Activated CD4-positive, CD25-positive, alpha-beta regulatory T cell treated with anti-CD3 and anti-CD28 coated beads, Interleukin-2, amount 50 U/mL, for 16 hours (primary cell): ENCODE measurements at regions not wholly inside any gene's neighbourhood (a gene's known extent, or its start where the extent isn't known, plus 50 kb on each side); places are given as distances from the start of the nearest gene placed in this dataset.
"Not testable (repeated sequence)": the region's sequence is repeated elsewhere in the genome, so short reads cannot be mapped to it uniquely, and the experiment has no call there.

ENCODE experiments used
- DNase-seq: peaks from one replicate; pipeline ENCODE4 v3.0.0-alpha.2; 2020; ENCODE audit warnings: low read depth, low spot score

DNA sequence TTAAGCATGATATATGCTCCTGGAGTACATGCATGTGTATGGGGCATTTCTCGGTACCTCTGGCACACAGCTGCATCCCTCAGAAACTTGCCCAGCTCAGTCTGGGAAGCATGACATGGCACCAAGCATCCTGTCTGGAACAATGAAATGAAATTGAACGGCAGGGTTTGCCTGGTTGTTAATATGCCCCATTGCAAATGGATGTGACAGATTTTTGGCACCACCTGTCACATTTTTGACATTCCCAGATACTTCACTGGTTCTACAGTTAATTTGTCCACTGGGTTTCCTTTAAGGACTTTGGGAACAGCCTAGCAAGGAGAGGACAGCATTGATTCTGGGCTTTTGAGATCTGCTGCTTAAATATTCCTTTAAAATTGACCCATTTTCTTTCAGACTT is 305.8 kb downstream of the TSN start:
- DNase-seq = no peak

- DNase-seq = no peak
Observed at GRCh38 chr2:122061831-122062230, 306.4 kb downstream of the TSN start.

DNA sequence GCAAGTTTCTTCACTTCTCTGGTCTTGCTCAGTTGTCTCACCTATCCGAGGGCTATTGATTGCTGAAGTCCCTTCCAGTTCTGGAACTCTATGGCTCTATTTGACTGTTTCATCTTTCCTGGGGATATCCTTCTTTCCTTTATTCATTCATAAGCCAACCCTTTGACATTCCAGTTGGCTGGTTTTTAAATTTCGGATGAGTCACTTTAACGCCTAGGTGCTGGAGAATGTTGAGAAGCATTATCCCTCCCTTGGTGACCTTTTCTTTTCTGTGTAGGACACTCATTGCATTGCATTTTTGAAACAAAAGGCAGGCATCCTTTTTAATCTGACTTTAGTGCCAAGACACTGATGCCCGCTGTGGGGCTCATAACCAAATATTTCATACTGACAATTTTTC is 307.1 kb downstream of the TSN start:
- no peak for DNase-seq

- no peak for DNase-seq
Observed at GRCh38 chr2:122063716-122064115, 308.3 kb downstream of the TSN start.

DNA sequence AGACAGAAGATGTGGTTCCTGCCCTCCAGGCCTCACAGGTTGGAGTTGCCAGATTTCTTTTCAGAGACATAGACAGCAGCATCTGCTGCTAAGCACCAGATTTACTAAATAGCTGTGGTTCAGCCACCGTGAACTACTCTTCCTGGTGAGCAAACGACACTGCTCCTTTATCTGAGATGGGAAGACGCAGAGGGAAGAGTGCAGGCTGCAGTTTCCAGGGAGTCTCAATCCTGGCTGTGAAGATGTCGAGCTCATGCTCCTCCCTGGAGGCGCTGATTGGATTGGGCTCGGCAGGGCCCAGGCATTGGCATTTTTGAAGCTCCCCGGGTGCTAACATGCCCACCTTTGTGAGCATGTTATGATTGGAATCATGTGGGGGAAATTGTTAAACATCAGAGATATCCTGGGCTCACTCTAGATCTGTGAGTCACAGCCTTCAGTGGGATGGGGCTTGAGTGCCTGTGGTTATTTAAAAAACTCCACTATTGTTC is 314.8 kb downstream of the TSN start:
- no peak for DNase-seq

DNA sequence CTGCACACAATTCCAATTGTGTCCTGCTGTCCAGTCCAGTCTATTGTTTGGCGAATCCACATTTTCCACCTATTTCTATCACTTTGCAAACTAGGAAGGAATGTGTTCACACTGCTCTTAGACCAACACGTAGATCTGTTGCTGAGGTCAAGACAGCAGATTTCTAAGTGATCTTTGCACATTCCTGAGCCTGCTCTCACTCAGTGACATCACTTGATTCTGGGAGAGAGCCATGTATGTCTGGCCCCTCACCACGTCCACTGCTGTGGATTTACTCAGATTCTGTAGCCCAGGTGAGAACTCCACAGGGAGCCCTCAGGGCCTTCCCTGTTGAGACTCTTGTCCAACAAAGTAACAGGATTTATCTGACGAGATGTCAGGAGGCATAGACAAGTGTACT is 317.2 kb downstream of the TSN start:
- no peak for DNase-seq

- DNase-seq = no peak
Observed at GRCh38 chr2:122074201-122074600, 318.8 kb downstream of the TSN start.

- DNase-seq = no peak
Observed at GRCh38 chr2:122075381-122075780, 319.9 kb downstream of the TSN start.

DNA sequence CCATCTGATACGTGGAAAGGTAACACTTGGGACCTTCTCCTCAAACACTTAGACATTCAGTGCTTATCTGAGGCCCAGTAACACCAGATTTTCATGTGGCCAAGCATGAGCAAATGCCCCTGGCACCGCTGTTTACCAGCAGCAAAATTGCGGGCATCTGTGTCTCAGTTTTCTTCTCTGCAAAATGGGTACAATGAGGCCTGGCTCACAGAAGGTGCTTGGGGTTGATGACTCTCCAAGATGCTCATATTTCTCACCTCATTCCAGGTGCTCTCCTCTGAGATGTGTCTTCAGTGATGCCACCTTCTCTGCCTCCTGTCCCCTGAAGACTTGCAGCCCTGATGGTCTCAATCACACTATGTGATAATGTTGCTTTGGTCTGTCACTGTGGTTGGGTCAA is 321.7 kb downstream of the TSN start:
- no peak for DNase-seq

DNA sequence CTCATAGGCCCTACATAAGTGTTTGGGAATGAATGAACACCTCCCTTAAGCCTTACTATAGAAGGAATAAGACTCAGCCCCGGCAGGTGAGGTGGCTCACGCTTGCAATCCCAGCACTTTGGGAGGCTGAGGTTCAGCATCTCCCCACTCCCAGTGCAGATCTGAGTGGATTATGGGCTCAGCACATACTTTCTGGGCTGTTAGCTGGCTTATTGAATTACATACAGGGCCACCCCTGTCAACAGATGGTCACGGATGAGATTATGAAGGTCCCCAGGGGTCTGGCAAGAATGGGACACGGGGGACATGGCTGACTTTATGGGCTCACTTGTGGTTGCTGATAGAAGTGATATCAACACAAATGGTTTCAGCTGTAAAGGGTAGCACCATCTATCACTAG is 322.3 kb downstream of the TSN start:
- DNase-seq = no peak

GRCh38 chr2:122078451-122078850 is 323.0 kb downstream of the TSN start:
- no peak for DNase-seq

GRCh38 chr2:122079844-122080243 is 324.4 kb downstream of the TSN start:
- no peak for DNase-seq

DNA sequence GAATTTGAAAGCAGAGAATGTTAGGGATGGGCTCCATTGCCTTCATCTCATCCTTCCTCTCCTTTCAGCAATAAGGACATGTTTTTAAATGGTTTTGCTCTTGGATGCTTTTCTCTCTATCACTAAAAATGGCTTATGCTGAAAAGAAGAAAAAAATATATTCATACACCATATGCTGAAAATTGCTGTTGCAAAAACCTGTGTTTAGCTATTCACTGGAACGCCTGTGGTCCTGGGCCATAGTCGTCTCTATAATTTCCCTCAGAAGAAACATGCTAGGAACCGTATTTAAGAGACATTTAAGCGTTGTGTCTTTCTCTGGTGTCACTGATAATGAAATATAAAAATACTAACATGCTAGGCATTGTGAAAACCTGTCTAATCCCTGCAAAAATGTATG is 324.9 kb downstream of the TSN start:
- DNase-seq = no peak

- no peak for DNase-seq
Observed at GRCh38 chr2:122080871-122081270, 325.4 kb downstream of the TSN start.

DNA sequence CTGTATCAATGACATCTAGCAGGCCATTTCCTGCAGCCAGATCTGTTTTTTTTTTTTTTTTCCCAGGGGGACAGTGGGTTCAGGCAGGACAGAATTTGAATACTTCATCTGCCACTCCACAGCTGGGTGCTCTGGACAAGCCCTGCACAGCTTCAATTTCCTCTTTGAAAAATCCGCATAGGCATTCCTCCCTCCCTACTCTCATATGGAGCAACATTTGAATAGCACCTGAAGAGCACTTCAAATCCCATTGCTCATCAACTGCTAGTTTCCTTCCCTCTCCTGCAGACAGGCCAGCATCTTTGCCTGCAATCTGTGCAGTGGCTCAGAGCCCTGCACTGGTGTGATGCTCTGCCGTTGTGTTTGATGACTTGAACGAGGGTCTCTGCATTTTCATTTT is 326.3 kb downstream of the TSN start:
- no peak for DNase-seq

DNA sequence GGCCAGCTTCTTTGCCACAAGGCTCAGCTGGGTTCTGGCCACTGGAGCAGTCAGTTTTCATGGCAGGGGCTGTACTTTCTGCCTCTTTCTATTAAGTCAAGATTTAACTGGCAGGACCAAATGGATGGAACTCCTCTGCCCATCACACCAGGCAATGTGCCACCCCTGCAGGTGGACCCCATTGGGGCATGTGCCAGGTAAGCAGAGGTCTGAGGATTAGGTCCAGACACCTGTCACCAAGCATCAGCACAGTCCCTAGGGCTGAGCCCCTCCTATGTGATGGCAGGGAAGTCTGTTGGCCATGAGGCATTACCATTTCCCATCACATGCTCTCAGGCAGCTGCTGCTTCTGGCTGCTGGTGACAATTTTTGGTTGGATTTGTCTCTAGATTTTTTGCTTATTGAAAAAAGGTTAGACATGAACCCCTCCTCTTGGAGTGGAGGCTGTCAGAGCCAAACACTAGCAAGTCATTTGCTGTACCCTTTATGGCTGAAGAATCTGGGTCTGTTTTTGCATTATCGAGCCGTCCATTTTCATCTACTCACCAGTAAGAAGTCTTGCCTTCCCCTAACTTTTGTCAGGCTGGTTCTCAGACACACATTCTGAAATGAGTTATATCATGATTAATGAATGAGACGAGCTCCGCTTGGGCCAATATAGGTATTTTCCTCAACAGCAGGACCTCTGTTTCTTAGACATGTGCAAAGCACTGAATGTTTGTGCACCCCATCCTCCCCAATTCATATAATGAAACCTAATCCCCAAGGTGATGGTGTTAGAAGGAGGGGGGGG is 328.0 kb downstream of the TSN start:
- no peak for DNase-seq

DNA sequence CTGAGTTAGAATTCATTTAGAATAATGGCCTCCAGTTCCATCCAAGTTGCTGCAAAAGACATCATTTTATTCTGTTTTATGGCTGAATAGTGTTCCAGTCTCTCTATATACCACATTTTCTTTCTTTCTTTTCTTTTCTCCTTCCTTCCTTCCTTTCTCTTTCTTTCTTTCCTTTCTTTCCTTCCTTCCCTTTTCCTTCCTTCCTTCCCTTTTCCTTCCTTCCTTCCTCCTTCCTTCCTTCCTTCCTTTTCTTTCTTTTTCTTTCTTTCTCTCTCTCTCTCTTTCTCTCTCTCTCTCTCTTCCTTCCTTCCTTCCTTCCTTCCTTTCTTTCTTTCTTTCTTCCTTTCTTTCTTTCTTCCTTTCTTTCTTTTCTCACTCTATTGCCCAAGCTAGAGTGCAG is 330.2 kb downstream of the TSN start:
- DNase-seq = not testable (repeated sequence)

DNA sequence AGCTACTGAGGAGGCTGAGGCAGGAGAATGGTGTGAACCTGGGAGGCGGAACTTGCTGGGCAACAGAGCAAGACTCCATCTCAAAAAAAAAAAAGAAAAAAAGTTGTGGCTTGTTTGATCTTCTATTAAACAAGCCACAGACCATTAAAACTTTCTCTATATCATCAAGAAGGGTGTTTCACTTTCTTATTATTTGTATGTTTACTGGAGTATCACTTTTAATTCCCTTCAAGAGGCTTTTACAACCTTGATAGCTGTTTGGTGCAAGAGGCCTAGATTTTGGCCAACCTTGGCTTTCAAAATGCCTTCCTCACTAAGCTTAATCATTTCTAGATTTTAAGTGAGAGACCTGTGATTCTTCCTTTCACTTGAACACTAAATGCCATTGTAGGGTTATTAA is 339.1 kb downstream of the TSN start:
- no peak for DNase-seq

DNA sequence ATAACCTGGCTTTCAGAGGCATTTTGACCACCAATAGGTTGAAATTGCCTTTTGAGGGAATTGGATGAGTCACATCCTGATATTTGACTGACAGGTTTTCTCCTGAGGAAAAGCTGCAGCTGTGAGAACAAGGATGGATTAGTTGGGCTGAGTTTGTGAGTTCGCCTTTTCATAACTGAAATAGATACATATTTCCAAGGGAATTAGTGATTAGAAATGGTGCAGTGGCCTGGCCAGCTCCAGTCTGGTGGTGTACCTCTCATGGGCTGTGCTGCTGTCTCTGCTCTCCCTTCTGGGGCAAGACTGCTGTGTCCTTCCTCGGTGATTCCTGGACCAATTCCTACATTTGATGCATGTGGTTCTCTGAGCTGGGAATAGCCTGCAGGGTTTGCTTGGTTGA is 341.3 kb downstream of the TSN start:
- DNase-seq = no peak

DNA sequence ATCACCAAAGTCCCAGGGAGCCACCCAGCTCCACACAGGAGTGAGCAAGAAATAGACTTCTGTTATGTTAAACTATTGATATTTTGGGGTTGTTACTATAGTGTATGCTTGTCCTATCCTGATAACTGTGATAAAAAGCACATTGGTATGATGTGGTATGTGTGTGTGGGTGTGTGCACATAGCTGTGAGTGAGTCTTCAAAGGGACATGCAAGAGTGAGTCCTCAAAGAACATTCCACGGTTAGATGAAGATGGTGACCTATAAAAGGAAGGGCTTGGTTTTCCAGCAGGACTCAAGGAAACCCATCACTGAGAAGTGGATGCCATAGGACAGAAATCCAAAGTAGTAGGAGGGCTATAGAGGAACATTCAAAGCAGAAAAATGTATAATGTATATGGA is 342.9 kb downstream of the TSN start:
- DNase-seq = no peak

GRCh38 chr2:122100346-122100745 is 344.9 kb downstream of the TSN start:
- DNase-seq = no peak

DNA sequence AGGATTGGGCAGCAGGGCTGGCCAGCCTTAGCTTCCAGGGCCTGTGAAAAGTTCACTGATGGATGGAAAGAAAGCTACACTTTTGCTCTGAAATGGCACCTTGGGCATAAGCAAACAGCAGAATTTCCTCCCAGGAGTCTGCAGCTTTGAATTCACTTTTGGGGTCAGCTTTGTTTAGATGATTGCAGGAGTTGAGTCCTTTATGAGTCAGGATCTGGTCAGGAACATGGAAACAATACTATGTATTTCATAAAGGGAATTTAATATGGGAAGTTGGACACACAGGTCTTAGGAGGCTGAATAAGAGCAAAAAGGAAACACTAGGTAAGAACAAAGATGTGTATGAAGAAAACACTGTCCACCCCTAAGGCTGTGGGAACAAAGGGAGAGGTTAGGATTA is 345.3 kb downstream of the TSN start:
- no peak for DNase-seq

DNA sequence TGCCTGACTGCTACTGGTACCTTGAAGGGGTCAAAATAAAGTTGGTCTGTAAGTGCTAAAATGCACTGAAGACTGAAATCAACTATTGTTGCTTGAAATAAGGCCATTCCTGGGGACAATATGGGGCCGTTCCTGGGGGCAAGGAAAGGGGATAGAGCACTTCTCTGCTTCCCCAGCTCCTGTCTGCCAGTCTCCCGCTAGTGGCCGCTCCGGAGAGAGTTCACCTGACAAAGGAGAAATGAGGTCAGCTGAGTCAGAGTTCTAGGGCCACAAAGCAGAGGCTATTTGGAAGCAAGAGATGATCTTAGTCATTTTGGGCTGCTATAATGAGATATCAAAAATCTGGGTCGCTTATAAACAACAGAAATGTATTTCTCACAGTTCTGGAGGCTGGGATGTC is 345.9 kb downstream of the TSN start:
- DNase-seq = no peak
